GM10266 (cell line): ENCODE measurements at regions not wholly inside any gene's neighbourhood (a gene's known extent, or its start where the extent isn't known, plus 50 kb on each side); places are given as distances from the start of the nearest gene placed in this dataset.

Experiments
- DNase-seq: peaks from one replicate; pipeline ENCODE4 v3.0.0; 2012; ENCODE audit errors: extremely low spot score
- CTCF ChIP-seq: IDR thresholded peaks from 2 replicates; pipeline ENCODE4 v1.5.1; 2012; ENCODE audit warnings: mild to moderate bottlenecking, low read depth; ENCODE audit not compliant: control insufficient read depth, insufficient read depth; ENCODE audit errors: missing control alignments

GRCh38 chr12:90026516-90026915, 317.9 kb upstream of the ATP2B1 start:
- DNase-seq = no peak
- no peak for TF ChIP-seq CTCF

GRCh38 chr12:90024262-90024661, 315.6 kb upstream of the ATP2B1 start:
- no peak for TF ChIP-seq CTCF
- DNase-seq = no peak

GRCh38 chr12:90023207-90023900, 314.7 kb upstream of the ATP2B1 start:
- no peak for DNase-seq
- TF ChIP-seq CTCF = no peak

GRCh38 chr12:90021795-90022440, 313.3 kb upstream of the ATP2B1 start:
- DNase-seq = no peak
- no peak for TF ChIP-seq CTCF

GRCh38 chr12:90020881-90021280, 312.2 kb upstream of the ATP2B1 start:
- no peak for DNase-seq
- no peak for TF ChIP-seq CTCF

- no peak for DNase-seq
- no peak for TF ChIP-seq CTCF
Observed at GRCh38 chr12:90020436-90020835, 311.8 kb upstream of the ATP2B1 start.

- no peak for TF ChIP-seq CTCF
- no peak for DNase-seq
Observed at GRCh38 chr12:90020014-90020413, 311.4 kb upstream of the ATP2B1 start.
